ENCODE measurements at regions not wholly inside any gene's neighbourhood (a gene's known extent, or its start where the extent isn't known, plus 50 kb on each side); places are given as distances from the start of the nearest gene placed in this dataset.

GRCh38 chr1:4551706-4552105 is 102.7 kb upstream of the AJAP1 start:
- Histone ChIP-seq H3K4me3 (ENCODE audit: low read depth, low read length) (no peak overlapping the region), H3K9me3 (ENCODE audit: control insufficient read depth, insufficient read depth, low read length) (no peaks in the 10 kb centered on the region), H3K9ac (ENCODE audit: low read depth, low read length) (no peak overlapping the region), H3K4me1 (ENCODE audit: control insufficient read depth, insufficient read depth, low read length) (no peaks in the 10 kb centered on the region), H3K36me3 (ENCODE audit: control insufficient read depth, insufficient read depth, low read length) (no peaks in the 10 kb centered on the region), H3K27me3 (ENCODE audit: control insufficient read depth, insufficient read depth, low read length) (no peaks in the 10 kb centered on the region)

- Histone ChIP-seq H3K4me1 (ENCODE audit: control insufficient read depth, insufficient read depth, low read length) (no peaks in the 10 kb centered on the region), H3K9ac (ENCODE audit: low read depth, low read length) (no peak overlapping the region), H3K36me3 (ENCODE audit: control insufficient read depth, insufficient read depth, low read length) (no peaks in the 10 kb centered on the region), H3K9me3 (ENCODE audit: control insufficient read depth, insufficient read depth, low read length) (no peaks in the 10 kb centered on the region), H3K4me3 (ENCODE audit: low read depth, low read length) (no peak overlapping the region), H3K27me3 (ENCODE audit: control insufficient read depth, insufficient read depth, low read length) (no peaks in the 10 kb centered on the region)
Measured at GRCh38 chr1:4553761-4554160, 100.6 kb upstream of the AJAP1 start.

- Histone ChIP-seq H3K27me3 (ENCODE audit: control insufficient read depth, insufficient read depth, low read length) (no peaks in the 10 kb centered on the region), H3K9me3 (ENCODE audit: control insufficient read depth, insufficient read depth, low read length) (no peaks in the 10 kb centered on the region), H3K36me3 (ENCODE audit: control insufficient read depth, insufficient read depth, low read length) (no peaks in the 10 kb centered on the region), H3K9ac (ENCODE audit: low read depth, low read length) (no peak overlapping the region), H3K4me1 (ENCODE audit: control insufficient read depth, insufficient read depth, low read length) (no peaks in the 10 kb centered on the region), H3K4me3 (ENCODE audit: low read depth, low read length) (no peak overlapping the region)
Measured at GRCh38 chr1:4554271-4554865, 100.0 kb upstream of the AJAP1 start.

GRCh38 chr1:4557949-4558348 is 96.5 kb upstream of the AJAP1 start:
- Histone ChIP-seq H3K27me3 (ENCODE audit: control insufficient read depth, insufficient read depth, low read length) (no peaks in the 10 kb centered on the region), H3K4me1 (ENCODE audit: control insufficient read depth, insufficient read depth, low read length) (no peaks in the 10 kb centered on the region), H3K9me3 (ENCODE audit: control insufficient read depth, insufficient read depth, low read length) (no peaks in the 10 kb centered on the region), H3K9ac (ENCODE audit: low read depth, low read length) (no peak overlapping the region), H3K36me3 (ENCODE audit: control insufficient read depth, insufficient read depth, low read length) (no peaks in the 10 kb centered on the region), H3K4me3 (ENCODE audit: low read depth, low read length) (no peak overlapping the region)

GRCh38 chr1:4561205-4561604 is 93.2 kb upstream of the AJAP1 start:
- Histone ChIP-seq H3K4me1 (ENCODE audit: control insufficient read depth, insufficient read depth, low read length) (no peaks in the 10 kb centered on the region), H3K36me3 (ENCODE audit: control insufficient read depth, insufficient read depth, low read length) (no peaks in the 10 kb centered on the region), H3K9me3 (ENCODE audit: control insufficient read depth, insufficient read depth, low read length) (no peaks in the 10 kb centered on the region), H3K4me3 (ENCODE audit: low read depth, low read length) (no peak overlapping the region), H3K27me3 (ENCODE audit: control insufficient read depth, insufficient read depth, low read length) (no peaks in the 10 kb centered on the region), H3K9ac (ENCODE audit: low read depth, low read length) (no peak overlapping the region)

- Histone ChIP-seq H3K36me3 (ENCODE audit: control insufficient read depth, insufficient read depth, low read length) (no peaks in the 10 kb centered on the region), H3K9me3 (ENCODE audit: control insufficient read depth, insufficient read depth, low read length) (no peaks in the 10 kb centered on the region), H3K4me3 (ENCODE audit: low read depth, low read length) (no peak overlapping the region), H3K27me3 (ENCODE audit: control insufficient read depth, insufficient read depth, low read length) (no peaks in the 10 kb centered on the region), H3K4me1 (ENCODE audit: control insufficient read depth, insufficient read depth, low read length) (no peaks in the 10 kb centered on the region), H3K9ac (ENCODE audit: low read depth, low read length) (no peak overlapping the region)
Measured at GRCh38 chr1:4562321-4562720, 92.1 kb upstream of the AJAP1 start.

GRCh38 chr1:4563586-4563985 is 90.8 kb upstream of the AJAP1 start:
- Histone ChIP-seq H3K9me3 (ENCODE audit: control insufficient read depth, insufficient read depth, low read length) (no peaks in the 10 kb centered on the region), H3K36me3 (ENCODE audit: control insufficient read depth, insufficient read depth, low read length) (no peaks in the 10 kb centered on the region), H3K4me3 (ENCODE audit: low read depth, low read length) (no peak overlapping the region), H3K9ac (ENCODE audit: low read depth, low read length) (no peak overlapping the region), H3K27me3 (ENCODE audit: control insufficient read depth, insufficient read depth, low read length) (no peaks in the 10 kb centered on the region), H3K4me1 (ENCODE audit: control insufficient read depth, insufficient read depth, low read length) (no peaks in the 10 kb centered on the region)

- no peaks in the 10 kb centered on the region for H3K36me3 ChIP-seq (ENCODE audit: control insufficient read depth, insufficient read depth, low read length)
- H3K27me3 ChIP-seq (ENCODE audit: control insufficient read depth, insufficient read depth, low read length), result no peaks in the 10 kb centered on the region
- no peak overlapping the region for H3K4me3 ChIP-seq (ENCODE audit: low read depth, low read length)
- no peaks in the 10 kb centered on the region for H3K4me1 ChIP-seq (ENCODE audit: control insufficient read depth, insufficient read depth, low read length)
- no peaks in the 10 kb centered on the region for H3K9me3 ChIP-seq (ENCODE audit: control insufficient read depth, insufficient read depth, low read length)
- H3K9ac ChIP-seq (ENCODE audit: low read depth, low read length), result no peak overlapping the region
Measured at GRCh38 chr1:4564051-4564450, 90.4 kb upstream of the AJAP1 start.

GRCh38 chr1:4565166-4565565 is 89.2 kb upstream of the AJAP1 start:
- no peak overlapping the region for H3K9ac ChIP-seq (ENCODE audit: low read depth, low read length)
- no peaks in the 10 kb centered on the region for H3K4me1 ChIP-seq (ENCODE audit: control insufficient read depth, insufficient read depth, low read length)
- H3K36me3 ChIP-seq (ENCODE audit: control insufficient read depth, insufficient read depth, low read length), result no peaks in the 10 kb centered on the region
- no peaks in the 10 kb centered on the region for H3K9me3 ChIP-seq (ENCODE audit: control insufficient read depth, insufficient read depth, low read length)
- H3K27me3 ChIP-seq (ENCODE audit: control insufficient read depth, insufficient read depth, low read length), result no peaks in the 10 kb centered on the region
- H3K4me3 ChIP-seq (ENCODE audit: low read depth, low read length), result no peak overlapping the region

- Histone ChIP-seq H3K27me3 (ENCODE audit: control insufficient read depth, insufficient read depth, low read length) (no peaks in the 10 kb centered on the region), H3K4me1 (ENCODE audit: control insufficient read depth, insufficient read depth, low read length) (no peaks in the 10 kb centered on the region), H3K9me3 (ENCODE audit: control insufficient read depth, insufficient read depth, low read length) (no peaks in the 10 kb centered on the region), H3K4me3 (ENCODE audit: low read depth, low read length) (no peak overlapping the region), H3K9ac (ENCODE audit: low read depth, low read length) (no peak overlapping the region), H3K36me3 (ENCODE audit: control insufficient read depth, insufficient read depth, low read length) (no peaks in the 10 kb centered on the region)
Measured at GRCh38 chr1:4565801-4566449, 88.5 kb upstream of the AJAP1 start.

- H3K36me3 ChIP-seq (ENCODE audit: control insufficient read depth, insufficient read depth, low read length), result no peaks in the 10 kb centered on the region
Measured at GRCh38 chr1:4571263-4571662, 83.1 kb upstream of the AJAP1 start.

GRCh38 chr1:4573526-4573925 is 80.9 kb upstream of the AJAP1 start:
- Histone ChIP-seq H3K27me3 (ENCODE audit: control insufficient read depth, insufficient read depth, low read length) (no peaks in the 10 kb centered on the region), H3K9me3 (ENCODE audit: control insufficient read depth, insufficient read depth, low read length) (no peaks in the 10 kb centered on the region), H3K4me3 (ENCODE audit: low read depth, low read length) (no peak overlapping the region), H3K9ac (ENCODE audit: low read depth, low read length) (no peak overlapping the region), H3K36me3 (ENCODE audit: control insufficient read depth, insufficient read depth, low read length) (no peaks in the 10 kb centered on the region), H3K4me1 (ENCODE audit: control insufficient read depth, insufficient read depth, low read length) (no peaks in the 10 kb centered on the region)

More at GRCh38 chr1:4571263-4571662, 83.1 kb upstream of the AJAP1 start:
- Histone ChIP-seq H3K27me3 (ENCODE audit: control insufficient read depth, insufficient read depth, low read length) (no peaks in the 10 kb centered on the region), H3K4me3 (ENCODE audit: low read depth, low read length) (no peak overlapping the region), H3K9me3 (ENCODE audit: control insufficient read depth, insufficient read depth, low read length) (no peaks in the 10 kb centered on the region), H3K9ac (ENCODE audit: low read depth, low read length) (no peak overlapping the region), H3K4me1 (ENCODE audit: control insufficient read depth, insufficient read depth, low read length) (no peaks in the 10 kb centered on the region)
